ENCODE measurements at regions not wholly inside any gene's neighbourhood (a gene's known extent, or its start where the extent isn't known, plus 50 kb on each side); places are given as distances from the start of the nearest gene placed in this dataset.

- Histone ChIP-seq H3K36me3 (ENCODE audit: control insufficient read depth in 2 of 3, insufficient read depth in 3 of 3, low read length in 3 of 3) (no peaks in the 10 kb centered on the region), H3K9me3 (ENCODE audit: control insufficient read depth in 2 of 3, insufficient read depth in 1 of 3, low read length in 3 of 3) (no peaks in the 10 kb centered on the region), H3K27me3 (ENCODE audit: control insufficient read depth, insufficient read depth, low read length) (no peaks in the 10 kb centered on the region), H3K4me1 (ENCODE audit: control insufficient read depth in 2 of 3, insufficient read depth in 2 of 3, low read depth in 1 of 3, low read length in 3 of 3) (peaks cover 0 to 3% (median 0%) of the 10 kb centered on the region in 3 donors), H3K9ac (ENCODE audit: low read length in 3 of 3) (no peak overlapping the region), H3K27ac (ENCODE audit: low read depth in 2 of 2, low read length in 2 of 2) (no peak overlapping the region), H3K4me3 (ENCODE audit: low read length in 3 of 3) (no peak overlapping the region)
- DNase-seq, result no peak
- intact Hi-C loops (cut with DNase I), result no loop called here
- TF ChIP-seq CTCF (IDR thresholded peaks at IDR 0.05; ENCODE audit: borderline replicate concordance, extremely low read depth, insufficient read depth), result no peak
- FAIRE-seq, result no peak
These were observed 336.2 kb upstream of the ESRRG start for GRCh38 chr1:217059401-217059800.

- H3K27ac ChIP-seq (ENCODE audit: low read depth in 2 of 2, low read length in 2 of 2), result no peak overlapping the region
- intact Hi-C loops (cut with DNase I), result no loop called here
- H3K27me3 ChIP-seq (ENCODE audit: control insufficient read depth, insufficient read depth, low read length), result no peaks in the 10 kb centered on the region
- peaks cover 0 to 9% (median 3%) of the 10 kb centered on the region in 3 donors for H3K4me1 ChIP-seq (ENCODE audit: control insufficient read depth in 2 of 3, insufficient read depth in 2 of 3, low read depth in 1 of 3, low read length in 3 of 3)
- no peak overlapping the region for H3K9ac ChIP-seq (ENCODE audit: low read length in 3 of 3)
- no peak for FAIRE-seq
- no peaks in the 10 kb centered on the region for H3K36me3 ChIP-seq (ENCODE audit: control insufficient read depth in 2 of 3, insufficient read depth in 3 of 3, low read length in 3 of 3)
- TF ChIP-seq CTCF (IDR thresholded peaks at IDR 0.05; ENCODE audit: borderline replicate concordance, extremely low read depth, insufficient read depth), result no peak
- no peak for DNase-seq
- H3K4me3 ChIP-seq (ENCODE audit: low read length in 3 of 3), result no peak overlapping the region
- H3K9me3 ChIP-seq (ENCODE audit: control insufficient read depth in 2 of 3, insufficient read depth in 1 of 3, low read length in 3 of 3), result no peaks in the 10 kb centered on the region
These were observed 330.4 kb upstream of the ESRRG start for GRCh38 chr1:217053676-217054075.

- no peak for FAIRE-seq
These were observed 329.4 kb upstream of the ESRRG start for GRCh38 chr1:217052626-217053025.

More at GRCh38 chr1:217052626-217053025, 329.4 kb upstream of the ESRRG start:
- intact Hi-C loops (cut with DNase I), result no loop called here
- H3K9me3 ChIP-seq (ENCODE audit: control insufficient read depth in 2 of 3, insufficient read depth in 1 of 3, low read length in 3 of 3), result no peaks in the 10 kb centered on the region
- no peak overlapping the region for H3K4me3 ChIP-seq (ENCODE audit: low read length in 3 of 3)
- TF ChIP-seq CTCF (IDR thresholded peaks at IDR 0.05; ENCODE audit: borderline replicate concordance, extremely low read depth, insufficient read depth), result no peak
- no peaks in the 10 kb centered on the region for H3K36me3 ChIP-seq (ENCODE audit: control insufficient read depth in 2 of 3, insufficient read depth in 3 of 3, low read length in 3 of 3)
- no peaks in the 10 kb centered on the region for H3K27me3 ChIP-seq (ENCODE audit: control insufficient read depth, insufficient read depth, low read length)
- peak overlapping the region in 1 of 2 donors; percentile 1 for H3K27ac ChIP-seq (ENCODE audit: low read depth in 2 of 2, low read length in 2 of 2)
- no peak overlapping the region for H3K9ac ChIP-seq (ENCODE audit: low read length in 3 of 3)
- DNase-seq, result peak in 1 of 5 donors; percentile 47
- peaks cover 0 to 9% (median 3%) of the 10 kb centered on the region in 3 donors for H3K4me1 ChIP-seq (ENCODE audit: control insufficient read depth in 2 of 3, insufficient read depth in 2 of 3, low read depth in 1 of 3, low read length in 3 of 3)

Measured in kidney (tissue), 13 donors.